ENCODE measurements at regions not wholly inside any gene's neighbourhood (a gene's known extent, or its start where the extent isn't known, plus 50 kb on each side); places are given as distances from the start of the nearest gene placed in this dataset.
"Not testable (repeated sequence)": the region's sequence is repeated elsewhere in the genome, so short reads cannot be mapped to it uniquely, and the experiment has no call there.

- DNase-seq = no peak
These were observed 1492.9 kb upstream of the C9orf72 start for GRCh38 chr9:29066141-29066640.

GRCh38 chr9:29068461-29068860, 1495.2 kb upstream of the C9orf72 start:
- DNase-seq = no peak

GRCh38 chr9:29069376-29069775, 1496.1 kb upstream of the C9orf72 start:
- DNase-seq = no peak

- no peak for DNase-seq
These were observed 1504.9 kb upstream of the C9orf72 start for GRCh38 chr9:29078063-29078666.

GRCh38 chr9:29100762-29101161, 1527.5 kb upstream of the C9orf72 start:
- DNase-seq = no peak

GRCh38 chr9:29104166-29104565, 1530.9 kb upstream of the C9orf72 start:
- DNase-seq = not testable (repeated sequence)

GRCh38 chr9:29118555-29118954, 1545.3 kb upstream of the C9orf72 start:
- DNase-seq = no peak

GRCh38 chr9:29126783-29127182, 1553.5 kb upstream of the C9orf72 start:
- no peak for DNase-seq

- DNase-seq = no peak
These were observed 1556.5 kb upstream of the C9orf72 start for GRCh38 chr9:29129763-29130162.

GRCh38 chr9:29144476-29144875, 1571.2 kb upstream of the C9orf72 start:
- DNase-seq = no peak

GRCh38 chr9:29150606-29151005, 1577.3 kb upstream of the C9orf72 start:
- DNase-seq = no peak

- DNase-seq = no peak
These were observed 1587.6 kb upstream of the C9orf72 start for GRCh38 chr9:29160763-29161353.

- DNase-seq = no peak
These were observed 1600.9 kb upstream of the C9orf72 start for GRCh38 chr9:29174136-29174535.

GRCh38 chr9:29176231-29176630, 1603.0 kb upstream of the C9orf72 start:
- no peak for DNase-seq

GRCh38 chr9:29176786-29177185, 1603.5 kb upstream of the C9orf72 start:
- no peak for DNase-seq

- no peak for DNase-seq
These were observed 1610.7 kb upstream of the C9orf72 start for GRCh38 chr9:29183971-29184370.

GRCh38 chr9:29188771-29189170, 1615.5 kb upstream of the C9orf72 start:
- DNase-seq = not testable (repeated sequence)

- not testable (repeated sequence) for DNase-seq
These were observed 1615.9 kb upstream of the C9orf72 start for GRCh38 chr9:29189221-29189620.

GRCh38 chr9:29198861-29199260, 1625.6 kb upstream of the C9orf72 start:
- no peak for DNase-seq

- no peak for DNase-seq
These were observed 1626.7 kb upstream of the C9orf72 start for GRCh38 chr9:29199975-29200374.

GRCh38 chr9:29200650-29201049, 1627.4 kb upstream of the C9orf72 start:
- no peak for DNase-seq

- DNase-seq = no peak
These were observed 1630.1 kb upstream of the C9orf72 start for GRCh38 chr9:29203244-29203930.

- peak; percentile 21 for DNase-seq
These were observed 1635.4 kb upstream of the C9orf72 start for GRCh38 chr9:29208670-29209069.

GRCh38 chr9:29209748-29210291, 1636.5 kb upstream of the C9orf72 start:
- no peak for DNase-seq
